Renal pelvis (tissue), 1 donor: ENCODE measurements at regions not wholly inside any gene's neighbourhood (a gene's known extent, or its start where the extent isn't known, plus 50 kb on each side); places are given as distances from the start of the nearest gene placed in this dataset.

Source experiments
- DNase-seq: peaks from one replicate; pipeline ENCODE4 v3.0.0-alpha.2; 2013

DNA sequence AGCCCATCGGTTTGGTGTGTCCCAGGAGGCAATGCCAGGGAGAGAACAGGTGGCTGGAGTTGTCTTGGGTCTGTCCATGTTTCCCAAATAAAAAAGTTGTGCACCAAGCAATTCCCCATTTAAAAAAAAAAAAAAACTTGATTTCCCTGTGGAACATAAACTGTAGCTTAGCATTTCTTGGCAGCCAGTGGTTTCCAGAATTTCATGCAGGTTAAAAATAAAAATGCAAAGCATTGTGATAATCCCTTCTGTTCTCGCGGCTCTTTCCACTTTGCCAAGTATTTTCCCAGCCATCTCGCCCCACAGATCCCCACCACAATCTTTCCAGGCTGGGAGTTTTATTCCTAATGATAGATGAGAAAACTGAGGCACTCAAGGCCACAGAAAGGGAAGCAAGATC, 51.4 kb upstream of the MSX1 start:
- no peak for DNase-seq

DNA sequence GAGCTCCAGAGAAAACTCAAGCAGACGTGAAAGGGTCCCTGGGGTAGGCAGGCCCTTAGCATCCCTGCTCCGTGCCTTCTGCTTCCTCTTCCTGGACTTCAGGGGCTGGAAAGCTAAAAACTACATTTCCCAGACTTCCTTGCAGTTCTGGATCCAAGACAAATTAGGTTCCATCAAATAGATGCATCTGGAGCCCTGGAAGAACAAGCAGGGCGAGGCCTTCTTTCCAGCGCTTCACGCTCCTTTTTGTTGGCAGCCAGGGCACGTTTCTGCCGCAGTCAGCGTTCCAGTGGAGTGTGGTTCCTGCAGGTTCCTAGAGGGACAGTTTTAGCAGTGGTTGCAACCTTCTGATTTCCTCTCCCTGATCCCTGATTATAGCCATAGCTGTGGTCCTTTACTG, 53.6 kb upstream of the MSX1 start:
- no peak for DNase-seq

DNA sequence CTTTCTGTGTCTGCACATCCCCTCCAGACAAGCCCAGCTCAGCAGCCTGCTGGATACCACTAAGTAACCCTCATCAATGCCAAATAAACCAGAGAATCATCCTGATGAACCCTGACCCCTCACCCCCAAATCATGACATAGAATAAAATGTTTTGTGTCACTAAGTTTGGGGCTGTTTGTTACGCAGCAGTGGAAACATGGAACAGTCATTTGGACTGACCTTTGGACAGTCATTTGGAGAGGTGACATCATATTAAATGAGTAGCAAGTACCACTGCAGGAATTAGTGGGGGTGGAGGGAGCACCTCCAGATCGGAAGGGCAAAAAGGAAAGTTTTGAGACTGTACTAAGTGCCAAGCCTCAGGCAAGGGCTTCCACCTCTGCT, 55.6 kb upstream of the MSX1 start:
- DNase-seq, result no peak

DNA sequence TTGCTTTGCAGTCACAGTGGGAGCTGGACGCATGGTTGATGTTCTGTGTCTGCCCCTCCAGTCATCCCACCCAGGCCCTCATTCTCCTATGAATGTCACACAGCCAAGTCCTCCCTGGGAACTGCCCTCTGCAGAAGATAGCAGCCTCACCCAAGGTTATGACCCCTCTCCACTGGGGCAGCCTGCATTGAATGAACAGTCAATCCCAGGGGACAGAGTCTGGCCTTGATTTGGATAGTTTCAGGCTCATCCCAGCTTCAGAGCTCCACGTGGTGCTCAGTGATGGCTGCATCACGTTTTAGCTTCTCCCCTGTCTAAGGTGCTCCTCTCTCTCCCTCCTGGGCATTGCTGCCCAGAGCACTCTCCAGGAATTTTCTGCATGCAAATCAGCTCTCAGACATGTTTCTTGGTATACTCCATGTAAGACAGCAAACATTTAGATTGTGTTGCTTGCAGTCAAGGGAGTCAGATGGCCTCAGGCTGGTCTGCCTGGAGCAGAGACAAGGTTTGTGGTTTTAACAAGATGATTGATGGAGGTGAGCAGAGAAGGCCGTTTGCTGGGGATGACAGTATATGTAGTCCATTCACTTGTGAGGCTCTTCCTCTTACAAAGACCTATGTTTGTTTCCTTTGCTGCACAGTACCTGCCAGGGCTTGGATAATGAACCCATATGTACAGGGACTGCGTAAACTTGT, 56.1 kb upstream of the MSX1 start:
- no peak for DNase-seq

DNA sequence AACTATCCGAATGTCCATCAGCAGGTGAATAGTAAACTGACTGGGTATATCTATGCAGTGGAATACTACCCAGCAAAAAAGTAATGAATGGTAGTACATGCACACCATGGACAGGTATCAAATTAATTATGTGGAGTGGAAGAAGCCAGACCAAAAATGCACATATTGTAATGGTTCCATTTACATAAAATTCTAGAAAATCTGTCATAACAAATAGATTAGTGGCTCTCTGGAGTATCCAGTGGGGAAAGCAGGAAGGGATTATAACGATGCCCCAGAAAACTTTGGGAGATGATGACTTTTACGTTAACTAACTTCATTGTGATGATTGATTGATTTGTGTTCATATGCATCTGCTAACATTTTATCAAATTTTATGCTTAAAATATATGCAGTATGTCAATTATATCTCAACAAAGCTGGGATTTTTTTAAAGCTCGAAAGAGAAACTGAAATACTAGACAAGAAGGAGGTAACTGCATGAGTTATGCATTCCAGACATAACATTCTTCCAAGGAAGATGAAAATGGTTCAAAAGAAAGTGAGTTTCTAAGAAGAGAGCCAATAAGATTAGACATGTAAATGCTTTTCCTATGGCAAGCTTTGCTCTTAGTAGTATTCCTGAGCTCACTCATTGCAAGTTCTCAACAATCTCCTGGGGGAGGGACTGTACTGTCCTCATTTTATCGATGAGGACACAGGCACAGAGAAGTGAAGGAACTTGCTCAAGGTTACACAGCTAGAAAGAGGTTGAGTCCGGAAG, 58.6 kb upstream of the MSX1 start:
- no peak for DNase-seq

DNA sequence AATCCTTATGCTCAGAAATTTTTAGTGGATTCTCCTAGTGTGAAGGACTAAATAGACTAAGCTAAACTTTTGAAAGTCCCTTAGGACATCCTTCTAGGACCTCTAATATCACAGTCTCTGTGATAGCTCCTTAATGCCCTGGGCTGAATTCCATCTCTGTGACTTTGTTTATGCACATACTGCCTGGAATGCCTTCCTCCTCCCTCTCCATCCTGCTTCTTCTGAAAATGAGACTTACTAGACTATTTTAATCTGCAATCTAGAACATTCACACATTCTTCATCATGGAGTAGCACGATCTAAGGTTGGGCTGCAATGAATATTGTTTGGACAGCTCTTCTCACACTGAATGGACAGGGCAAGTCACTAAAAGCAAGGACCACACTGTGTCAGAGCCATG, 65.0 kb upstream of the MSX1 start:
- DNase-seq, result no peak

DNA sequence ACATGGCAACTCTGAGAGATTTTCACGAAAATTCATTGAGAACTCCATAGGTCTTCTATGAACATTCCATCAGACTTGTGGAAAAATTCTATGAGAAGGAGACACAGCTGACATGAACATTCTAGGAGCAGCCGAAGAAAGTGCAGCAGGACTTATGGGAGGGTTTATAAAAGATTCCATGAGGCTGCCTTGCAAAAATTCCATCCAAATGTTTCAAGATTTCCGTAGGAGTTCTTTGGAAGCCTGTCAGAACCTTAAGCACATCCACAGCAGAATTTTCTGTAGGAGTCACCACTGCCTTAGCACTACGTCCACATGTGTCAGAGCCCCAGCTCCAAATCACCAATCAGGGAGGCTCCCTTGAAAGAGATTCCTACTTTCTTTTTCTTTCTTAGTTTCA, 67.0 kb upstream of the MSX1 start:
- no peak for DNase-seq

DNA sequence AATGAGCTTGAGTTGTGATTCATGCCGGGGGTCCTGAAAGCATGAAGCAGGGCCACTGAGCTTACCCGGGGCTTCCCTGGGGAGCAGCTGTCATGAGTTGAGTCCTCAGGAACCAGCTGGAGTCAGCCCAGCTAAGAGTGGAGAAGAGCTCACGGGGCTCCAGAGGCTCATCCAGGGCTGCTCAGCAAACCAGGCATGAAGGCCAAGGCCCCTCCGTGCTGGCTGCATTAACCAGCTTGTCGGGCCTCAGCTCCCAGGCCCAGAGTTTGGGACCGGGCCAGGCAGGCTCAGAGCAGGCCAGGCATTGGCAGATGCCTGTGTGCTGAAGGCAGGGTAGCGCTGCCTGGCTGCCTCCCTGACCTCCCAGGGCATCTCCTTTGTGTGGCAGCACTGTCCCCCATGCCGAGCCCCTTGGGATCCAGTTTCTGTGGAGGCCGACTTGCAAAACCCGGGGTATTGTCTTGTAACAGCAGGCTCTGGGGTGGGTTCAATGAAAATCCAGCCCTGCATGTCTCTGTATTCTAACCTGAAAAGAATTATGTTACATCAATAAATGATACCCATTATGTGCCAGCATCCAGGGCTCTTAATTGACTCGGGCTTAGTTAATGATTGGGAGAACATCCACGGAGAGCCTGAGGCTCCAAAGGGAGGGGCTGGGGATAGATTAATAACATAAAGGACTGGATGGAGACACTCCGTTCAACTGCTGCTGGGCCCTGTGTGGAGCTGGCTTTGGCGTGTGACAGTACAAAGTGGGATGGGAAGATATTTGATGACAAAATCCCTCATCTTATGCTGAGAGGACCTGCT, 68.0 kb upstream of the MSX1 start:
- no peak for DNase-seq

DNA sequence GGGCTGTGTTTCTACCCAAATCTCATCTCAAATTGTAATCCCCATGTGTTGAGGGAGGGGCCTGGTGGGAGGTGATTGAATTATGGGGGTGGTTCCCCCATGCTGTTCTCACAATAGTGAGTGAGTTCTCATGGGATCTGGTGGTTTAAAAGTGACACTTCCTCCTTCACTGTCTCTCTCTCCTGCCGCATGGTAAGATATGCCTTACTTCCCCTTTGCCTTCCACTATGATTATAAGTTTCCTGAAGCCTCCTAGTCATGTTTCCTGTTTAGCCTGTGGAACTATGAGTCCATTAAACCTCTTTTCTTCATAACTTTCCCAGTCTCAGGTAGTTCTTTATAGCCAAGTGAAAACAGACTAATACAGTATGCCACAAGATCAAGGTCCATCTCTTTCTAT, 70.0 kb upstream of the MSX1 start:
- DNase-seq, result no peak

DNA sequence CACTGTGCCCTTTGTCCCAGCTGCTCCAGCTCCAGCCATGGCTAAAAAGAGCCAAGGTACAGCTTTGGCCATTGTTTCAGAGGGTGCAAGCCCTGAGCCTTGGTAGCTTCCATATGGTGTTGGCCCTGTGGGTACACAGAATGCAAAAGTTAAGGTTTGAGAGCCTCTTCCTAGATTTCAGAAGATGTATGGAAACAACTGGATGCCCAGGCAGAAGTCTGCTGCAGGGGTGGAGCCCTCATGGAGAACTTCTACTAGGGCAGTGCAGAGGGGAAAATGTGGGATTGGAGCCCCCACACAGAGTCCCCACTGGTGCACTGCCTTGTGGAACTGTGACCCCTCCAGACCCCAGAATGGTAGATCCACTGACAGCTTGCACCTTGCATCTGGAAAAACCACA, 70.9 kb upstream of the MSX1 start:
- no peak for DNase-seq

DNA sequence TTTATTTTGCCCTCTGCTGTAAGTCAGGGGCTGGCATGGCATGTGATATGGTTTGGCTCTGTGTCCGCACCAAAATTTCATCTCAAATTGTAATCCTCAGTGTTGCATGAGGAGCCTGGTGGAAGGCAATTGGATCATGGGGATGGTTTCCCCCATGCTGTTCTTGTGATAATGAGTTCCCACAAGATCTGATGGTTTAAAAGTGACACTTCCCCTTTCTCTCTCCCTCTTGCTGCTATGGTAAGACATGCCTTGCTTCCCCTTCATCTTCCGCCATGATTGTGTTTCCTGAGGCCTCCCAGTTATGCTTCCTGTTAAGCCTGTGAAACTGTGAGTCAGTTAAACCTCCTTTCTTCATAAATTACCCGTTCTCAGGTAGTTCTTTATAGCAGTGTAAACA, 72.0 kb upstream of the MSX1 start:
- DNase-seq, result no peak

DNA sequence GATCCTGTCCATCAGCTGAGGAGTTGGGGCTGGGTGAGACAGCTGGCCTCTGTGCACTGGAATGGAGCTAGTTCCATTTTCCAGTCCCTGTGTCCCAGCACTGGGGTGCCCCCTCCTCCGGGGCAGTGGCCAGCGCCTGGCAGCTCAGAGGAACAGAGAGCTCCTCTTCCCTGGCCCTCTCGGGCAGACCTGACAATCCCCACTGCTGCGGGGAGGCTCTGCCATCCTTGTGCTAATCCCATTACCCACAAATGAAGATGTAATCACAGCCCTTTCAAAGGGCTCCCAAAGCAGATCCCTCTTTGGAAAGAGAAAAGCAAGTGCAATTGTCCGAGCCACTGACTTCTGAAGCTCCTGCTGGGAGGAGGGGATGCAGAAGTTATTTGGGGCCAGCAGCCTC, 75.1 kb upstream of the MSX1 start:
- DNase-seq, result no peak

DNA sequence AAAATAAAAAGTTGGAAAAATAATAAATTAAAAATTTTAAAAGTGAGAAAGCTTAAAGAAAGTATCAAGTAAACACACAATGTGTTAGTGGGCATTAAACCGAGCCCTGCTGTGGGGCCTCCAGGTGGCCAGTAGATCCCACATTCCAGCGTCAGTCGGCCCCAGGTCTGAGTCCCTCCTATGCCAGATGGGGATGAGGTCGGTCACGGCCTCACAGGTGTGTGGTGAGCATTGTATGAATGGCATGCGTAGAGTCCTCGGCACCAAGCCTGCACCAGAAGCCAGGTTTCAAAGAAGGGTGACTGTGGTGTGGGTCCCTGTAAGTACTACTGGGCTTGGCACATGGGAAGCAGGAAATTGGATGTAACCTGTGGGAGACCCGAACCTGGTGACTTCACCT, 75.6 kb upstream of the MSX1 start:
- DNase-seq, result no peak

DNA sequence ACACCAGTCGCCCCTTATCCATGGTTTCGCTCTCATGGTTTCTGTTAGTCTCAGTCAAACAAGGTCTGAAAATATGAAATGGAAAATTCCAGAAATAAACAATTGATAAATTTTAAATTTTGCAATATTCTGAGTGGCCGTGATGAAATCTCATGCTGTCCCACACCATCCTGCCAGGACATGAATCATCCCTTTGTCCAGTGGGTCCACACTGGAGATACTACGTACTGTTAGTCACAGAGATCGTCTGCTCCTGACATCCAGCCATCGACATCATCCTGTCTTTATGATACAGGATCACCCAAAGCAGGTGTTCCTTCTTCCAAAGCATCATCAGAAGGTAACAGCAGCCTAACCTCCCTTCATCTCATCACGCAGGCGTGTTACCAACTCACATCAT, 76.5 kb upstream of the MSX1 start:
- no peak for DNase-seq

DNA sequence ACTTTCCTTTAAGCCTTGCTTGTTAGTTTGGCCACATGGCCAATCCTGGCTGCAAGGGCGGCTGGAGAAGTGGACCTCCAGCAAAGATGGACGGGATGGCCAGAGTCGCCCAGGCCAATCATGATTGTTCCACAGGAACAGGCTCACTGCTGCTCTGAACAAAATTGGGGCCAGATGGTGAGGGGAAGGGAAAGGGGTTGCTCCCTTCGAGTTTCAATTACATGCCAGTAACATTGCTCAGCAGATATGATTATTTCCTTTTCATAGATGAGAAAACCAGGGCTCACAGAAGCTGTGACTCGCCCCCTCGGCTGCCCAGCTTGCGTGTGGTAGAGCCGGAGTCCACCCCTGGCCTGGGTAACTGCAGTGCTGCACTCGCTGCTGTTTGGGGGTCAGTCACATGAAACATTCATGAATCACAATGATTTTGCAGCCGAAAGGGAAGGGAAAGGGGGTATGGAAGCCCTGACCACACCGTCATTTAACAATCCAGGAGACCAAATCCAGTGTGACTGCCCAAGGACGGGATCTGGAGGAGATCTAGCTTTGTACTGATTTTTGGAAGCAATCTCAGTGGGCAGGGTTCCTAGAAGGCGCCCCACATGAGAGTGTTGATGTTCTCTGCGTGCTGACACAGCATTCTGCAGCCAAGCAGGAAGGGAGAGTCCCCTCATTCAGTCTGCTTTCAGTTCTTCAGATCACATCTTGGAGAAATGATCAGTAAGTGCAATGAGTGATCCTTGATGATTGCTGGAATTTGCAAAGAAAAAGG, 77.3 kb upstream of the MSX1 start:
- no peak for DNase-seq

DNA sequence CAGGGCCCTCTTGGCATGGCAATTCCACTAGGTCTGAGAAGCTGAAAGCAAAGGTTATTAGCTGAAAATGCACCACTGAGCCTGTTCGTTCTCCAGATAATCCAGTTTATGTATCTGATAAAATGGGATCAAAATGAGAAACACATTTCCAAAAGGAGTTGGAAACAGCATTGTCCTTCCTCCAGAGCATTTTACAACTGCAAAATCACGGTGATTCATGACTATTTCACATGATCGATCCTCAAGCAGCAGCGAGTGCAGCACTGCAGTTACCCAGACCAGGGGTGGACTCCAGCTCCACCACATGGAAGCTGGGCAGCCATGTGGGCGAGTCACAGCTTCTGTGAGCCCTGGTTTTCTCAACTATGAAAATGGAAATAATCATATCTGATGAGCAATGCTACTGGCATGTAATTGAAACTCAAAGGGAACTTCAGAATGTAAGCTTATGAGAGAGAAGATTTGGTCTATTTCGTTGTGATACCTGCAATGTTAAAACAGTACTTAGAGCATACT, 78.7 kb upstream of the MSX1 start:
- DNase-seq, result no peak

DNA sequence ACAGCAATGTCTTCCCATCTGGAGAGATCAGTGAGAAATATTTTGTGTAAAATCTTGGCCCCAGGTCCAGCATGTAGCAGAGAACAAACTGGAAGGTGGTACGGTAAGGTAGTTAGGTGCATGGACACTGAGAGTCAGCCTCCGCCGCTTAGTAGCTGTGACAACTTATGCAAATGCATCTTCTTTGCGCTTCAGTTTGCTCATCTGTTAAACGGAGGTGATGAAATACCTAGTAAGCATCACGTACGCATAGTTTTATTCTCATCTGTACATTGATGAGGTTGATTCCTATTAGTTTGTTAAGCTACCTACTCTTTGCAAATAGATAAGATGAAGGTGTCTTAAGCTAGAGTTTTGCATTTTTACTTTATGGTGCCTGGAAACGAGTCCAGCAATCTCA, 80.0 kb upstream of the MSX1 start:
- no peak for DNase-seq

DNA sequence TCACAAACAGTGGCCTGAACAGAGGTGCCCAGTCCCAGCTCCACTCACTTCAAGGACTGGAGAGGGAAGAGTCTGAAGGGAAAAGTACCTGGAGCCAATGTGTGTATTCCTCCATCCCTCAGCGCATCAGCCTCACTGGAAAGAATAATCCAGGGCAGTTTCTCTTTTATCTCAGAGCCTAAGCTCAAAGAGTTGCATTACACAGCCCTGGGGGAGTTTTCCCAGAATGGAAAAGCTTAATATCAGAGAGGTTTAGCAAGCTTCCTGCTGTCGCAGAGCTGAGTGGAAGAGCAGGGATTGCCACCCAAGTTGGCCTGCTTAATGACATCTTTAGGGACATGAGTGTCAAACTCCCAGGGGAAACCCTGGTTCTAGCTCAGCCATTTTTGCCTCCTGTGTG, 80.4 kb upstream of the MSX1 start:
- no peak for DNase-seq

DNA sequence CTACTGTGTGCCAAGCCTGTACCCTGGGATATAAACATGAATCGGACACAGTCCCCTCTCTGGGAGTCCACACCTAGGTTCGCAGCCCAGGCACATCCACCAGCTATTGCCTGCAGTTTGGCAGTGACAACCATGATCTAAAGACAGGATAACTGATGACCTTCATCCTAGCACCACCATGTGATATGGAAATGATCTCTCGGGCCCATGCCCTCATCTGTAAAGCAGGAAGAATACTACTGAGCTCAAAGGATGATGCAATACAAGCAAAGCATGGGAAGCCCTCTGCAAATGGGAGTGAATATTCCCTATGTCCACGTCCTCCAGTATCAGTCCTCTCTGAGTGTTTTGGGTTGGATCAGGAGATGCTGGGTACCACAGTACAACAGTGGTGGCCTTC, 80.9 kb upstream of the MSX1 start:
- DNase-seq, result no peak

DNA sequence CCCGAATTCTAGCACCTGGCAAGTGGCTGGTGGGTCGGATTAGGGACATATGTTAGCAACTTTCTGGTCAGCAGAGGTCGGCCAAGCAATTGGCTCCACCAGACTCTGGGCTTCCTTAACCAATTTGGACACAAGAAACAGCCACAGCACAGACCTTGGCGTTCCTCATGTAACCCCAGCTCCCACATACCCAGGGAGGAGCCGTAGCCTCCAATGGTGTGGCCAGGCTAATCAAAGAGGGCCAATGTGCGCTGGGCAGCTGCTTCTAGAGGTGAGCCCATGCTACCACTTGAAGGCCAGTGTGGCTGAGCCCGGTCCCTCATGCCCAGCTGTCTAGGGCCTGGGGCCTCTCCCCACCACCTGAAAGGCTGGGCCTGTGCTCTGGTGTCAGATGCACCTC, 82.5 kb upstream of the MSX1 start:
- no peak for DNase-seq

DNA sequence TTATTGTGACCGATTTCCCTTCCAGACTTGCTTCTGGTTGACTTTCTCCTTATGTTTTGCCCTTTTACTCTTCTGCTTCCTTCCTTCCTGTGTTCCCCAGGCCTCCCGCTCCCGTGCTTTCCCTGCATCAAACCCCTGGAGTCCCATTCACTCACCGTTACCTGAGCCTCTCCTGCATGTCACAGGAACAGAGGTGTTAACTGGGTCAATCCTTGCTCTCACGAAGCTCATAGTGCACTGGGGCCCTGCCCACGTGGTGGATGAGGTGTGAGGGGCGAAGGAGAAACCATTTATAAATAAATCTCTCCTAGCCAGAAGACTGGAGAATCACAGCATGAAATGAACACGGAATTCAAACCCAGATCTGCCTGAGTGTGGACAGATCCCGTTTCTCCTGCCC, 83.1 kb upstream of the MSX1 start:
- no peak for DNase-seq

DNA sequence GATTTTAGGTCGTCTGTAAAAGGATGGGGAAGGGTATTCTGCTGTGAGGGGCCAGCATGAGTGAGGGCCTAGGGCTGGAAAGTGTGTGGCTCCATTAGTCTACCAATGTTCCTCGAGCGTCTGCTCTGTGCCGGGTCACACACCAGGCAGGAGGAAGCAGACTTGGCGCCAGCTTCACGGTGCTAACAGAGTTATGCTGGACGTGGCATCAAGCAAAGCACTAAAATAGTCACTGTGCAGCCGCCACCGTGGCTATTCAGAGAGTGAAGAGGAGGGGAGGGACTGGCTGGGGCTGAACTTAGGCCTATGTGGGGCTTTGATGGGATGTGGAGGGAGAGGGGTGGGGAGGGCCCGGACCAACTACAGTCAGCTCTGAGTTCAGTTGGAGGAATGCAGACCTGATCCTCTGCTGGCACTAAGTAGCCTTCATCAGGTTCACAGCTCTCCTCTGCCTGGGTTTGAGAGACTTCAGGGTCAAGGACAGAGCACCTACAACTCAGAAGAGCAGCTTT, 83.9 kb upstream of the MSX1 start:
- DNase-seq, result no peak
